Spleen (tissue), 11 donors: ENCODE measurements at regions not wholly inside any gene's neighbourhood (a gene's known extent, or its start where the extent isn't known, plus 50 kb on each side); places are given as distances from the start of the nearest gene placed in this dataset.

Experiments used
- DNase-seq: peaks from one replicate; pipeline ENCODE4 v3.0.0-alpha.2; 2020
- H3K27ac ChIP-seq, 8 donors: fragments of 200-600 bp; sonication (generic) in 7 of 8; 1 replicate in 4 of 8; 2 replicates in 4 of 8; pipeline versions ENCODE4 v1.5.0 to v1.8.0; 2016 to 2021; ENCODE audit warnings: inconsistent platforms in 4 of 8, mild to moderate bottlenecking in 4 of 8, moderate library complexity in 1 of 8
- H3K27me3 ChIP-seq, 7 donors: fragments of 200-600 bp; sonication (generic) in 6 of 7; replicated peaks in 1 of 7; 1 replicate in 4 of 7; 2 replicates in 3 of 7; pipeline versions ENCODE4 v1.5.0 to v1.8.0; 2016 to 2021; ENCODE audit warnings: inconsistent platforms in 3 of 7, mild to moderate bottlenecking in 1 of 7
- H3K36me3 ChIP-seq, 6 donors: fragments of 200-600 bp; sonication (generic) in 5 of 6; 1 replicate in 4 of 6; 2 replicates in 2 of 6; pipeline versions ENCODE4 v1.5.0 to v1.8.0; 2016 to 2021; ENCODE audit warnings: inconsistent platforms in 2 of 6
- H3K4me1 ChIP-seq, 6 donors: fragments of 200-600 bp; sonication (generic) in 5 of 6; 1 replicate in 3 of 6; 2 replicates in 3 of 6; pipeline versions ENCODE4 v1.5.0 to v1.8.0; 2016 to 2021; ENCODE audit warnings: inconsistent platforms in 3 of 6
- H3K4me3 ChIP-seq, 8 donors: fragments of 200-600 bp; sonication (generic) in 7 of 8; 1 replicate in 4 of 8; 2 replicates in 4 of 8; pipeline versions ENCODE4 v1.5.0 to v1.8.0; 2016 to 2021; ENCODE audit warnings: inconsistent platforms in 4 of 8, mild to moderate bottlenecking in 4 of 8, moderate library complexity in 2 of 8
- H3K9me3 ChIP-seq, 8 donors: fragments of 200-600 bp; sonication (generic) in 7 of 8; 1 replicate in 4 of 8; 2 replicates in 4 of 8; pipeline versions ENCODE4 v1.5.0 to v1.8.0; 2016 to 2021; ENCODE audit warnings: inconsistent platforms in 4 of 8
- POLR2A ChIP-seq, 3 donors: fragments of 450-650 bp; IDR thresholded peaks; one replicate each; pipeline ENCODE4 v1.5.1; 2017; ENCODE audit warnings: antibody characterized with exemption in 3 of 3, mild to moderate bottlenecking in 1 of 3
- POLR2AphosphoS5 ChIP-seq, 3 donors: sonication (generic); formaldehyde crosslinking; IDR thresholded peaks; one replicate each; pipeline ENCODE4 v1.5.1; 2017; ENCODE audit warnings: antibody characterized with exemption in 3 of 3
- WGBS, 5 donors: extraction: QIAGEN DNeasy Blood & Tissue Kit in 3 of 5; methylation state at CpG; one replicate each; pipeline versions ENCODE4 v1.1.5 to v1.1.7; 2013 to 2018; 5-methylcytosine and 5-hydroxymethylcytosine counted together
- intact Hi-C: fragments of 100-400 bp; cut with DNase I; formaldehyde crosslinking; loops from one replicate; pipeline ENCODE4 v1.15.0; 2023; ENCODE audit warnings: low total_unique reads
- TF ChIP-seq, protein P1 (sequence below), 11 experiments: fragments of 200-600 bp in 7 of 11; fragments of 450-650 bp in 4 of 11; sonication (generic) in 4 of 11; IDR thresholded peaks in 8 of 11; conservative IDR thresholded peaks in 3 of 11; 1 replicate in 7 of 11; 2 replicates in 4 of 11; pipeline versions ENCODE4 v1.4.0 to v1.8.0; 2016 to 2021; ENCODE audit warnings: antibody characterized with exemption in 11 of 11, inconsistent platforms in 4 of 11, mild to moderate bottlenecking in 1 of 11
- donor health status: healthy with polysubstance abuse.
- donor health status: DM: no; HTN: no; CAD: no; lungs with moderate emphysema.
- donor health status: DM: no; HTN: no; CAD: no.
- donor health status: Bipolar disorder and iron deficiency.
- donor health status: healthy.
- donor health status: DM: no; HTN: no; CAD: no.
- donor health status: DM: yes; HTN: yes; CAD: no.

DNA sequence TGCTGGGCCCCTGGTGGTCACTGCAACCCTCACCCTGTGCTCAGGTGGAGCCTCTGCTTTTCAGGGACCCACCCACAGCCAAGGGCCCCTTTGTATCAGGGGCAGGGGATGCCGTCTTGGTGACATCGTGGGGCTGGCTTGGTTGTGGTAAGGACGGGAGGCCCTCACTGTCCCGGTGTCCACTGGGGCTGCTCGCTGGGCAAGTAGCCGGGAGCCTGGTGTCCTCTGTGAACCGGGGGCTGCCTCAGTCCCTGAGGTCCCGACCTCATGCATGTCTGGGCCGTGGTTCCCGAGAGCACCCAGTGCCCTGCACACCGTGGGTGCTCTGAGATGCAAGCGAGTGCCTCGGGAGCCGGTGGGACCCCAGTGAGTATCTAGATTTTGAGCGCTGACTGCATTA lies 56.0 kb upstream of the TTC34 start:
- peak; percentile 48 for DNase-seq
- TF ChIP-seq POLR2A (IDR thresholded peaks at IDR 0.05) = no peak
- TF ChIP-seq POLR2AphosphoS5 (IDR thresholded peaks at IDR 0.05) = no peak
- TF ChIP-seq, protein P1, sequence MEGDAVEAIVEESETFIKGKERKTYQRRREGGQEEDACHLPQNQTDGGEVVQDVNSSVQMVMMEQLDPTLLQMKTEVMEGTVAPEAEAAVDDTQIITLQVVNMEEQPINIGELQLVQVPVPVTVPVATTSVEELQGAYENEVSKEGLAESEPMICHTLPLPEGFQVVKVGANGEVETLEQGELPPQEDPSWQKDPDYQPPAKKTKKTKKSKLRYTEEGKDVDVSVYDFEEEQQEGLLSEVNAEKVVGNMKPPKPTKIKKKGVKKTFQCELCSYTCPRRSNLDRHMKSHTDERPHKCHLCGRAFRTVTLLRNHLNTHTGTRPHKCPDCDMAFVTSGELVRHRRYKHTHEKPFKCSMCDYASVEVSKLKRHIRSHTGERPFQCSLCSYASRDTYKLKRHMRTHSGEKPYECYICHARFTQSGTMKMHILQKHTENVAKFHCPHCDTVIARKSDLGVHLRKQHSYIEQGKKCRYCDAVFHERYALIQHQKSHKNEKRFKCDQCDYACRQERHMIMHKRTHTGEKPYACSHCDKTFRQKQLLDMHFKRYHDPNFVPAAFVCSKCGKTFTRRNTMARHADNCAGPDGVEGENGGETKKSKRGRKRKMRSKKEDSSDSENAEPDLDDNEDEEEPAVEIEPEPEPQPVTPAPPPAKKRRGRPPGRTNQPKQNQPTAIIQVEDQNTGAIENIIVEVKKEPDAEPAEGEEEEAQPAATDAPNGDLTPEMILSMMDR (IDR thresholded peaks at IDR 0.05 in 8 of 11, conservative IDR thresholded peaks at IDR 0.05 in 3 of 11) = no peak
- 85 to 96% (median 91%) methylated on average over 9 to 15 of the region's 15 CpGs for WGBS, 5 donors
- Histone ChIP-seq H3K4me3 (no peak overlapping the region), H3K27me3 (peaks cover 0 to 58% (median 4%) of the 10 kb centered on the region in 7 donors), H3K36me3 (no peaks in the 10 kb centered on the region), H3K27ac (no peak overlapping the region), H3K4me1 (no peaks in the 10 kb centered on the region), H3K9me3 (no peaks in the 10 kb centered on the region)
- intact Hi-C loops = no loop called here

DNA sequence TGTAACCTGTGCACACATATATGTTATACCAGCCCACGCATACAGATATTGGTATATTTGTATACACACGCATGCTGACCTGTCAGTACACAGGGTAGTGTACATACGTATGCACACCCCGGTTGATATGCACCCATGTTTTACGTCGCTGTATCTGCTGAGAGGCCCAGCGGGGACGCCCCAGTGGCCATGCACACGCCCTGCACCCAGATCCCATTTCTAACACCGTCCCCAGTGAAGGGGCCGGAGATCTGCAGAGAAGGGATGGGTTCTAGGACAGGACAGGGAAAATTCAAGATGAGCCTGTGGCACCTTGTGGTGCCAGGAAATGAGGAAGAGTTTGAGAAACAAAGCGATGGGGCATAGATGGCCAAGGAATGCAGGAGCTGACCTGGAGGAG lies 57.2 kb upstream of the TTC34 start:
- no peaks in the 10 kb centered on the region for H3K36me3 ChIP-seq
- intact Hi-C loops = no loop called here
- 93 to 97% (median 95%) methylated on average over 12 of the region's 12 CpGs for WGBS, 5 donors
- peaks cover 0 to 3% (median 0%) of the 10 kb centered on the region in 6 donors for H3K4me1 ChIP-seq
- no peak overlapping the region for H3K27ac ChIP-seq
- no peaks in the 10 kb centered on the region for H3K9me3 ChIP-seq
- no peak for DNase-seq
- TF ChIP-seq, protein P1 (IDR thresholded peaks at IDR 0.05 in 8 of 11, conservative IDR thresholded peaks at IDR 0.05 in 3 of 11) = no peak
- TF ChIP-seq POLR2A (IDR thresholded peaks at IDR 0.05) (no peak), POLR2AphosphoS5 (IDR thresholded peaks at IDR 0.05) (no peak)
- no peak overlapping the region for H3K4me3 ChIP-seq
- H3K27me3 ChIP-seq = peaks cover 0 to 60% (median 9%) of the 10 kb centered on the region in 7 donors

DNA sequence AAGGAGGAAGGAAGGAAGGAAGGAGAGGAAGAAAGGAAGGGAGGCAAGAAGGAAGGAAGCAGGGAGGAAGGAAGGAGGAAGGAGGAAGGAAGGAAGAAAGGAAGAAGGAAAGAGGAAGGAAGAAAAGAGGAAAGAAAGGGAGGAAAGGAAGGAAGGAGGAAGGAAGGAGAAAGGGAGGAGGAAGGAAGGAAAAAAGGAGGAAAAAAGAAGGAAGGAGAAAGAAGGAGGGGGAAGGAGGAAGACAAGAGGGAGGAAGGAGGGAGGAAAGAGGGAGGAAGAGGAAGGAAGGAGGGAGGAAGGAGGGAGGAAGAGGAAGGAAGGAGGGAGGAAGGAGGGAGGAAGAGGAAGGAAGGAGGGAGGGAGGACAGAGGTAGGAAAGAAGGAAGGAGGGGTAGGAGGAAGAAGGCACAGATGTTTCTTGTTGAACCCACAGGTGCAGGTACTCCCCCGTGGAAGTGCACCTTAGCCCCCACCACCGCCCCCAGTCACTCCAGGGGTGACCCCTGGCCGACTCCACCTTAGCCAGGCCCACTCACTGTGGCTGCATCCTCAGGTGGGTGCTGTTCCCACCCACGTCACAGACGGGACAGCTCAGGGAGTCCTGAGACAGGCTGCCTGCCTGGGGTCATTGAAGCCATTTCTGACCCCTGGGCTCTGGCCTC lies 57.9 kb upstream of the TTC34 start:
- intact Hi-C loops = no loop called here
- Histone ChIP-seq H3K27me3 (peaks cover 0 to 60% (median 15%) of the 10 kb centered on the region in 7 donors), H3K4me3 (no peak overlapping the region), H3K9me3 (no peaks in the 10 kb centered on the region), H3K27ac (no peak overlapping the region), H3K36me3 (no peaks in the 10 kb centered on the region), H3K4me1 (peaks cover 0 to 10% (median 0%) of the 10 kb centered on the region in 6 donors)
- no peak for DNase-seq
- WGBS, 5 donors = 71 to 95% (median 87%) methylated on average over 3 to 5 of the region's 5 CpGs
- TF ChIP-seq POLR2AphosphoS5 (IDR thresholded peaks at IDR 0.05) = no peak
- TF ChIP-seq POLR2A (IDR thresholded peaks at IDR 0.05) = no peak
- TF ChIP-seq, protein P1 (IDR thresholded peaks at IDR 0.05 in 8 of 11, conservative IDR thresholded peaks at IDR 0.05 in 3 of 11) = no peak

DNA sequence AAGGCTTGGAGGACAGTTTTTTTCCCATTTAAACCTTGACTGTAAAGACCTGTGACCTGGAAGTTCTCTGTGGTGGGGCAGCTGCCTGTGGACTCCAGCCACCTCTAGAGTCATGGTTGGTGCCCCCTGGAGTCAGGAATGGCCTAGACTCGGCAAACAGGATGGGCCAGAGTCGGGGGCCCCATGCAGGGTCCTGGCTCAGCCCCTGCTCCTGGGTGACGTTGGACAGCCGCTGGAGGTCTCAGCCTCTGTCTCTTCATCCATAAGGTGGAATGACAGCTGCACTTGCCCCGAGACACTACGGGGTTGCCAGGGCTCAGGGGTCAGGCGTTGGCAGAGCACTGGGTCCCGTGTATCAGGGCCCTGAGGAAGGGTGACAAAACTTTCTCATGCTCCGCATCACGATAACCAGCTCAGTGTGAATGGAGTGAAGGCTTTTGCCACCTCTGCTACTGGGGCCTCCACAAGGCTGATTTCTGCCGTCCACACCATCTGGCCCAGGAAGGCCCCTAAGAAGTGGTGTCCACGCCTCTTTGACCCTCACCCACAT lies 58.5 kb upstream of the TTC34 start:
- no peak overlapping the region for H3K27ac ChIP-seq
- no peak for TF ChIP-seq POLR2AphosphoS5 (IDR thresholded peaks at IDR 0.05)
- TF ChIP-seq, protein P1 (IDR thresholded peaks at IDR 0.05 in 8 of 11, conservative IDR thresholded peaks at IDR 0.05 in 3 of 11) = no peak
- TF ChIP-seq POLR2A (IDR thresholded peaks at IDR 0.05) = no peak
- H3K27me3 ChIP-seq = peaks cover 0 to 60% (median 17%) of the 10 kb centered on the region in 7 donors
- intact Hi-C loops = no loop called here
- 83 to 93% (median 86%) methylated on average over 7 to 12 of the region's 12 CpGs for WGBS, 5 donors
- H3K9me3 ChIP-seq = no peaks in the 10 kb centered on the region
- H3K4me3 ChIP-seq = no peak overlapping the region
- H3K4me1 ChIP-seq = peaks cover 0 to 10% (median 0%) of the 10 kb centered on the region in 6 donors
- no peaks in the 10 kb centered on the region for H3K36me3 ChIP-seq
- no peak for DNase-seq
